COLO668 (cell line): ENCODE measurements at regions not wholly inside any gene's neighbourhood (a gene's known extent, or its start where the extent isn't known, plus 50 kb on each side); places are given as distances from the start of the nearest gene placed in this dataset.

ENCODE experiments used
- DNase-seq: peaks from one replicate; lab custom pipeline; 2025; ENCODE audit not compliant: unreplicated experiment; lab: John Stamatoyannopoulos, UW

- DNase-seq: no peak
Measured at GRCh38 chr13:31675440-31675953, 63.8 kb upstream of the RXFP2 start.

- DNase-seq: no peak
Measured at GRCh38 chr13:31681133-31681532, 58.2 kb upstream of the RXFP2 start.

- no peak for DNase-seq
Measured at GRCh38 chr13:31684466-31684865, 54.9 kb upstream of the RXFP2 start.

GRCh38 chr13:31686670-31687425 is 52.5 kb upstream of the RXFP2 start:
- no peak for DNase-seq
